ENCODE measurements at regions not wholly inside any gene's neighbourhood (a gene's known extent, or its start where the extent isn't known, plus 50 kb on each side); places are given as distances from the start of the nearest gene placed in this dataset.
A peak's percentile ranks its signal among the peaks of the same experiment; 100 is the strongest.

GRCh38 chr12:105899589-105899988, 239.2 kb downstream of the NUAK1 start:
- DNase-seq (ENCODE audit: unreplicated experiment): no peak
- POLR2A ChIA-PET: no interaction called here
- Mint-ChIP-seq H3K27me3 (ENCODE audit: insufficient read depth, unreplicated experiment) (no peaks in the 10 kb centered on the region), H3K36me3 (ENCODE audit: insufficient read depth, unreplicated experiment) (no peaks in the 10 kb centered on the region), H3K9me3 (ENCODE audit: unreplicated experiment) (no peaks in the 10 kb centered on the region), H3K4me3 (ENCODE audit: unreplicated experiment) (no peak overlapping the region), H3K4me1 (ENCODE audit: insufficient read depth, unreplicated experiment) (no peaks in the 10 kb centered on the region), H3K27ac (ENCODE audit: low read depth, unreplicated experiment) (no peak overlapping the region)
- TF ChIP-seq, protein P1, sequence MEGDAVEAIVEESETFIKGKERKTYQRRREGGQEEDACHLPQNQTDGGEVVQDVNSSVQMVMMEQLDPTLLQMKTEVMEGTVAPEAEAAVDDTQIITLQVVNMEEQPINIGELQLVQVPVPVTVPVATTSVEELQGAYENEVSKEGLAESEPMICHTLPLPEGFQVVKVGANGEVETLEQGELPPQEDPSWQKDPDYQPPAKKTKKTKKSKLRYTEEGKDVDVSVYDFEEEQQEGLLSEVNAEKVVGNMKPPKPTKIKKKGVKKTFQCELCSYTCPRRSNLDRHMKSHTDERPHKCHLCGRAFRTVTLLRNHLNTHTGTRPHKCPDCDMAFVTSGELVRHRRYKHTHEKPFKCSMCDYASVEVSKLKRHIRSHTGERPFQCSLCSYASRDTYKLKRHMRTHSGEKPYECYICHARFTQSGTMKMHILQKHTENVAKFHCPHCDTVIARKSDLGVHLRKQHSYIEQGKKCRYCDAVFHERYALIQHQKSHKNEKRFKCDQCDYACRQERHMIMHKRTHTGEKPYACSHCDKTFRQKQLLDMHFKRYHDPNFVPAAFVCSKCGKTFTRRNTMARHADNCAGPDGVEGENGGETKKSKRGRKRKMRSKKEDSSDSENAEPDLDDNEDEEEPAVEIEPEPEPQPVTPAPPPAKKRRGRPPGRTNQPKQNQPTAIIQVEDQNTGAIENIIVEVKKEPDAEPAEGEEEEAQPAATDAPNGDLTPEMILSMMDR (IDR thresholded peaks at IDR 0.05; ENCODE audit: unreplicated experiment): no peak
- CTCF ChIA-PET: no interaction called here
- intact Hi-C loops (cut with micrococcal nuclease): no loop called here
- BruUV-seq (replicated peaks): no TSS peak

DNA sequence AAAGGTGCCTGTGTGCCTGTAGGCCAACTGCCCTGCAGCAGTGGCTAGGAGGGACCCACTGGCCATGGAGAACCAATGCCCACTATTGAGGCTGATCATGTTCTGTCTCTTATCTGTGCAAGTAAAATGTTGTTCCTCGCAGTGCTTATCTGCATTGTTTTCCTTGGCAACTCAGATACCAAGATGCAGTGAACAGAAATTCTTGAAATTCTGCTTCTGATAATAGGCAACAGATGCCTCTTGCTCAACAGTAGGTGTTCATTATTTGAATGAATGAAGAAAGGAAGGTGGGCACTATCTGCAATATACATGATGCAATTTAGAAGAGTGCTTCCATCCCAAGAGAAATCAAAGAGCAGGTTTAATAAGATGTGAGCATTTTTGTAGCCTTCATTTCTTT, 232.2 kb downstream of the NUAK1 start:
- DNase-seq (ENCODE audit: unreplicated experiment): no peak

GRCh38 chr12:105907982-105908381, 230.8 kb downstream of the NUAK1 start:
- H3K36me3 Mint-ChIP-seq (ENCODE audit: insufficient read depth, unreplicated experiment): no peaks in the 10 kb centered on the region
- H3K9me3 Mint-ChIP-seq (ENCODE audit: unreplicated experiment): no peaks in the 10 kb centered on the region
- ChIA-PET CTCF (no interaction called here), POLR2A (no interaction called here)
- H3K27me3 Mint-ChIP-seq (ENCODE audit: insufficient read depth, unreplicated experiment): no peaks in the 10 kb centered on the region
- no peak overlapping the region for H3K4me3 Mint-ChIP-seq (ENCODE audit: unreplicated experiment)
- BruUV-seq (replicated peaks): no TSS peak
- no peak overlapping the region for H3K27ac Mint-ChIP-seq (ENCODE audit: low read depth, unreplicated experiment)
- TF ChIP-seq, protein P1 (IDR thresholded peaks at IDR 0.05; ENCODE audit: unreplicated experiment): no peak
- no peak for DNase-seq (ENCODE audit: unreplicated experiment)
- intact Hi-C loops (cut with micrococcal nuclease): no loop called here
- no peaks in the 10 kb centered on the region for H3K4me1 Mint-ChIP-seq (ENCODE audit: insufficient read depth, unreplicated experiment)

More for the DNA sequence above, 232.2 kb downstream of the NUAK1 start:
- CTCF ChIA-PET: no interaction called here
- no peaks in the 10 kb centered on the region for H3K9me3 Mint-ChIP-seq (ENCODE audit: unreplicated experiment)
- no peaks in the 10 kb centered on the region for H3K27me3 Mint-ChIP-seq (ENCODE audit: insufficient read depth, unreplicated experiment)
- intact Hi-C loops (cut with micrococcal nuclease): no loop called here
- no peak overlapping the region for H3K27ac Mint-ChIP-seq (ENCODE audit: low read depth, unreplicated experiment)
- H3K4me1 Mint-ChIP-seq (ENCODE audit: insufficient read depth, unreplicated experiment): no peaks in the 10 kb centered on the region
- BruUV-seq (replicated peaks): no TSS peak
- no peak overlapping the region for H3K4me3 Mint-ChIP-seq (ENCODE audit: unreplicated experiment)
- no peaks in the 10 kb centered on the region for H3K36me3 Mint-ChIP-seq (ENCODE audit: insufficient read depth, unreplicated experiment)
- POLR2A ChIA-PET: no interaction called here
- TF ChIP-seq, protein P1 (IDR thresholded peaks at IDR 0.05; ENCODE audit: unreplicated experiment): no peak

DNA sequence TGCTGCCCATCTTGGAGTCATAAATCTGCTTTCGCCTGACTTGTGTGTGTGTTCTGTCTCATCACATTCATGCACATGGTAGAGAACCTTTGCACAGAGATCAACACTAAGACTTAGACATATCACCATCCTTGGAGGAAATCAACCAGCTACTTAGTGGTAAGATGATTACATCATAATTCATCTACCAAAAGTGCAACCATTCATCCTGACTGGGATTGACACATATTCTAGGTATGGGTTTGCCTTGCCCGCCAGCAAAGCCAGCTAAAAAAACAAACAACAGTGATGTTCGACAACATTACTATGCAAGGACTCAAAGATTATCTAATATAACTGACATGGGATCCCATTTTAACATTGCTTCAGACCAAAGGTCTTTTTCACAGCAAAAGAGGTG, 228.7 kb downstream of the NUAK1 start:
- H3K4me3 Mint-ChIP-seq (ENCODE audit: unreplicated experiment): no peak overlapping the region
- H3K9me3 Mint-ChIP-seq (ENCODE audit: unreplicated experiment): no peaks in the 10 kb centered on the region
- intact Hi-C loops (cut with micrococcal nuclease): no loop called here
- no peaks in the 10 kb centered on the region for H3K4me1 Mint-ChIP-seq (ENCODE audit: insufficient read depth, unreplicated experiment)
- no peaks in the 10 kb centered on the region for H3K36me3 Mint-ChIP-seq (ENCODE audit: insufficient read depth, unreplicated experiment)
- peak; percentile 19 for DNase-seq (ENCODE audit: unreplicated experiment)
- no TSS peak for BruUV-seq (replicated peaks)
- TF ChIP-seq, protein P1 (IDR thresholded peaks at IDR 0.05; ENCODE audit: unreplicated experiment): no peak
- CTCF ChIA-PET: interaction anchor here (1.1 kb wide), 2 partner anchors 42 to 158 kb away, joined by 3 read pairs; no protein-coding TSS in a partner anchor
- H3K27ac Mint-ChIP-seq (ENCODE audit: low read depth, unreplicated experiment): no peak overlapping the region
- H3K27me3 Mint-ChIP-seq (ENCODE audit: insufficient read depth, unreplicated experiment): no peaks in the 10 kb centered on the region
- POLR2A ChIA-PET: interaction anchor here (0.6 kb wide), 1 partner anchor 197 kb away, joined by 3 read pairs; no protein-coding TSS in a partner anchor

All from MCF 10A (cell line).